Fibroblast of mammary gland (primary cell): ENCODE measurements at regions not wholly inside any gene's neighbourhood (a gene's known extent, or its start where the extent isn't known, plus 50 kb on each side); places are given as distances from the start of the nearest gene placed in this dataset.

Source experiments
- DNase-seq: peaks from one replicate; pipeline ENCODE4 v3.0.0-alpha.2; 2010; ENCODE audit warnings: low read depth
- H3K4me3 ChIP-seq: 2 replicates; pipeline ENCODE4 v1.5.1; 2011; ENCODE audit warnings: low read depth, mild to moderate bottlenecking, low read length, moderate library complexity; ENCODE audit not compliant: control insufficient read depth
- TF ChIP-seq, protein P1 (sequence below): conservative IDR thresholded peaks from 2 replicates; pipeline ENCODE4 v1.5.1; 2011; ENCODE audit warnings: low read depth, low read length, inconsistent platforms; ENCODE audit not compliant: control insufficient read depth, insufficient read depth

GRCh38 chr17:54482843-54483242 lies 417.8 kb upstream of the TOM1L1 start:
- H3K4me3 ChIP-seq = no peak overlapping the region
- TF ChIP-seq, protein P1, sequence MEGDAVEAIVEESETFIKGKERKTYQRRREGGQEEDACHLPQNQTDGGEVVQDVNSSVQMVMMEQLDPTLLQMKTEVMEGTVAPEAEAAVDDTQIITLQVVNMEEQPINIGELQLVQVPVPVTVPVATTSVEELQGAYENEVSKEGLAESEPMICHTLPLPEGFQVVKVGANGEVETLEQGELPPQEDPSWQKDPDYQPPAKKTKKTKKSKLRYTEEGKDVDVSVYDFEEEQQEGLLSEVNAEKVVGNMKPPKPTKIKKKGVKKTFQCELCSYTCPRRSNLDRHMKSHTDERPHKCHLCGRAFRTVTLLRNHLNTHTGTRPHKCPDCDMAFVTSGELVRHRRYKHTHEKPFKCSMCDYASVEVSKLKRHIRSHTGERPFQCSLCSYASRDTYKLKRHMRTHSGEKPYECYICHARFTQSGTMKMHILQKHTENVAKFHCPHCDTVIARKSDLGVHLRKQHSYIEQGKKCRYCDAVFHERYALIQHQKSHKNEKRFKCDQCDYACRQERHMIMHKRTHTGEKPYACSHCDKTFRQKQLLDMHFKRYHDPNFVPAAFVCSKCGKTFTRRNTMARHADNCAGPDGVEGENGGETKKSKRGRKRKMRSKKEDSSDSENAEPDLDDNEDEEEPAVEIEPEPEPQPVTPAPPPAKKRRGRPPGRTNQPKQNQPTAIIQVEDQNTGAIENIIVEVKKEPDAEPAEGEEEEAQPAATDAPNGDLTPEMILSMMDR = no peak
- DNase-seq = no peak

GRCh38 chr17:54493691-54494090 lies 407.0 kb upstream of the TOM1L1 start:
- H3K4me3 ChIP-seq = no peak overlapping the region
- DNase-seq = no peak
- TF ChIP-seq, protein P1 = no peak

DNA sequence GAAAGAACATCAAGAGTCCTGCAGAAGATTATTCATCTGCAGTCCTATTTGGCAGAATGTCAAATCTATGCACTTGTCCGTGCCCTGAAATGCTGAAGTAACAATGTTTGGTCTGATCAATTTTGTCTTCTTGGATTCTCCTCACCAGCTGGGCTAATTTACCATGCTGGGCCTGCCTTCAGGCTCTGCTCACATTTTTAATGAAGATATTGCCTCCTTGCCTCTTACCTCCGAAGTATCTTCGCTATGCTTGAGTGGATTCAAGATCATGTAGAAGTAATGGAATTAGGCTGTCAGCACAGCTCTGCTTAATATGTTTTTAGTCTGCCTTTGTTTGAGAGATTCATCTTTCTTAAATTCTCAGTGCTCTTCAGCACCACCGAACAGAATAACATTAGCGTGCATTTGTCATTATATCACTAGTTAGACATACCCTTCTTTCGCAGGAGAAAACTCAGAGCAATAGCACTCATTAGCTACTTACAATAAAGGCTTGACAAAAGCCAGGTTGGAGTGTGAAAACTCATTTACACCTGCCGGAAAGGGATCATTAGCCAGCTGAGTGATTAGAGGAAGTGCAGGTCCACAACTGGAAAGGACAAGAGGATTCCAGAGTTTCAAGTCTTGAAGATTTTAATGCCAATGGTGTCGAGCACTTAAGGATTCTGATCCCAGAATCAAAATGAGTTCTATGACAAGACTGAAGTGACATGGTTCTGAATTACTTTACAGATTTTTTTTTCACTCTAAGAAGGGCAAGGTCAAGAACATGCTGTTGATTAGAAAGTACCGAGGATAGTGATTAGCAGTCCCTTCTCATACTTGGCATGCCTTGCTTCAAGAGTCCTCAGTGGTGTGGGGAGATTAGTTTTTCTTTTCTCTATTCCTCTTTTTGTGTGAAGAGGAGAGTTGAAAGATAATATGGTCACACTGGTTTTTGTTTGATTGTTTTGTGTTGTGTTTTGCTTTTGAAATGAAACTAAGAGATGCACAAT lies 405.6 kb upstream of the TOM1L1 start:
- TF ChIP-seq, protein P1 = no peak
- no peak for DNase-seq
- H3K4me3 ChIP-seq = no peak overlapping the region

GRCh38 chr17:54505404-54505803 lies 395.2 kb upstream of the TOM1L1 start:
- H3K4me3 ChIP-seq = no peak overlapping the region
- no peak for DNase-seq
- TF ChIP-seq, protein P1 = no peak

DNA sequence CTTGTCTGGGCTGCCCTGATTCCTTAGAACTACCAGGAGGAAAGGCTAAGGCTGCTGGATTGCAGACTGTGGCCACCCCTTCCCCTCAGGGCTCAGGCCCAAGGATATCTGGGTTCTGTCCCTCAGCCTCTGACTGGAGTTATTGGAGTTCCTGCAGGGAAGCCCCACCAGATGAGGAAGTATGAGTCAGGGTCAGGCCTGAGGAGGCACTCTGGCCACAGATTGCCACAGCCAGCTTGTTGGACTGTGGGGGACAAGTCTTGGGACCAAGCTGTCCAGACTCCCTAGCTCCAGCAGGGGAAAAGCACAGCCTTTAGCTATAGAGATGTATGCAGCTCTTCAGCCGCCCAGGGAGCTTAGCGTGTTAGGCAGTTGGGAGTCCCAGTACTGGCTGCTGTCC lies 381.9 kb upstream of the TOM1L1 start:
- DNase-seq = no peak
- H3K4me3 ChIP-seq = no peak overlapping the region
- TF ChIP-seq, protein P1 = no peak

DNA sequence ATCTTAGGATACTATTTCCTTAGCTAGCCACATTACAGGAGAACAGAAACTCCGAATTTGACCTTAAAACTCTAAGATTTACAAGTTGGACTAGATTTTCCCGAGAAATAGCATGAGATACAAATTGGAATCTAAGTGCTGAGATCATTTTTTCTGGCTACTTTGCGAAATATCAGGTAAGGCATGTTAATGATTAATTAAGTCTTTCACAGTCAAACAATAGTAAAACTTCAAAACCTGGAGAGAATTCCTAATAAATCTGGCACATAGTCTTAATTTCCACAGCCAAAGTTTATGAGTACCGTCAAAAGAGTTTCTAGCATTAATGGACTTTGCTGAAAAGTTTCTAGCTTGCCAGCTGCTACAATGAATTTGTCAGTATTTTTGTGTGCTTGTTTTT lies 379.5 kb upstream of the TOM1L1 start:
- TF ChIP-seq, protein P1 = no peak
- DNase-seq = no peak
- no peak overlapping the region for H3K4me3 ChIP-seq

- TF ChIP-seq, protein P1 = no peak
- DNase-seq = no peak
Measured at GRCh38 chr17:54524501-54524900, 376.2 kb upstream of the TOM1L1 start.

More at GRCh38 chr17:54524501-54524900, 376.2 kb upstream of the TOM1L1 start:
- no peak overlapping the region for H3K4me3 ChIP-seq
